Ureter (tissue), 1 donor: ENCODE measurements at regions not wholly inside any gene's neighbourhood (a gene's known extent, or its start where the extent isn't known, plus 50 kb on each side); places are given as distances from the start of the nearest gene placed in this dataset.

Source experiments
- DNase-seq: peaks from one replicate; pipeline ENCODE4 v3.0.0-alpha.2; 2020; ENCODE audit warnings: low spot score
- donor health status: DM: yes; HTN: yes; CAD: no.

DNA sequence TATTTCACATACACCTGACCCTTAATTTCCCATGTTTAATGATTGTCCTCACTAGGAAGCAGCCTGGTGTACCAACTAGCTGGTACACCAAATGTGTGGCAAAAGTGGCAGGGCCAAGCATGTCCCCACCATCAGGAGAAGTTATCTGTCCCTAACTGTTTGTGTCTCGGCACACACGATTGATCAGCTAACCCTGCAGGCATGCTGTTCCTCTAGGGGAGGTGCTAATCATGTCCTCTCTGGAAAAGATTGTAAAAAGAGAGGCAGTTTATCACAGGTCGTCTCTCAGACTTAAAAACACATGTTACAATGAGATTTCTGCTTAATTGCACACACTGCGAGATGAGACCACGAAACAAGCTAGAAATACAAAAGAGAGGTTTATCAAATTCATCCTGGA is 342.7 kb downstream of the DIRAS2 start:
- no peak for DNase-seq

DNA sequence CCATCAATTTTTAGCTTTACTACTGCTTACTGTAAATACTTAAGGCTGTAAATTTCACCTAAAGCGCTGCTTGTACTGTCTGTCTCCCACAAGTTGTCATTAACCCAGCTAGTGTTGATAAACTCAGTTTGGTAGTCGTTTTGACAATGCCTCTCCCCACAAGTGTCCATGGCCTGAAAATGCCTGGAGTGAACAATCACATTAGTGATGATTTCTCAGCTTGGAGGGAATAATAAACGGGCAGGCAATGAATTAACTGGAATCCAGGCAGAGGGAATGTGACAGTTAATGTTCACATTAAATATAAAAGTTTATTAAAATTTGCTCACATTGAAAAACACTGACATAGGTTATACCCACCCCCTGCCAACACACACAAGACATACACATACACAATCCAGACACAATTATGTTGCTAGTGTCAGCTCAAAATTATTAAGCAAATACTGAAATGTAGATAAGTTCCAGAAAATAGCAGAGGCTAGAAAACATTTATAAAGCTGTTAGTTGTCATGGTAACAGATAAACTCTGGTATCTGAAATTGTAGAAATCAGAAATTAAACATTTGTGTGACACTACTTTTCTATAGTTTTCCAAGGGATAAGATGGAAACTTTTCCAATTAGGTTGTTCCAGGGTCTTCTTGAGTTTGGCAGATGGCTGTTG is 341.9 kb downstream of the DIRAS2 start:
- DNase-seq, result no peak

DNA sequence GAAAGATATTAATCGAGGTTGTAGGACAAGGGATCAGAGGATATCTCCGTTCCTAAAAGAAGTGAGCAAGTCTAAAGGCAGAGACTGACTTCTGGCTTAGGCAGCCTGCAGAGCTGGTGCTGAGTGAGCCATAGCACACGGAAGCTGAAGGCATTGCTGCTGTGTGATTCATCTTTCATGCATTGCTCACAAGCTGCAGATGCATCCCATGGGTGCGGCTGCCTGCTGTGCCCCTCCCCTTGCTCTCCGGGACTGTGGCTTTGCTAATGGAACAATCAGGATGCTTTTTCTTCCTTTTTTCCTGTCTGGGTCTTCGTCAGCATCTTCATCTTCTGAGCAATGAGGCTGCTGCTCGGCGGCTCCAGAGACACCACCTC is 341.4 kb downstream of the DIRAS2 start:
- peak; percentile 53 for DNase-seq

DNA sequence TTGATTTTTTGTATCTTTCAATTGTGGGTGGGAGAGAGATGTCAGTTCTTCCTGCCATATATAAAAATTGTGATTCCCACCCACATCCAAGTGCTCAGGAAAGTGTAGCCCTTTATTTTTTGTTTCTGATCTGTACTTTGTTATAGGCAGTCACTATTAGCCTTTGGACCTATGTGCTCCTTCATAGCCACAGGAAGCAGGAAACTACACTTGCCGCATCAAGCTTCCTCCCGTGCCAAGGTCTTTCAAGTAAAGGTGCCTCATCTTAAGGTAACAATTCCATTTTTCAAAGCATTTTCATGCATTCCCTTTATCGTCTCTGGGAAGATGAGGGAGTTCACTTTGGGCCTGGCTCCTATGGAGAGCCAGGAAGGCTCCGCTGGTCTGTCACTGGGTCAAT is 339.0 kb downstream of the DIRAS2 start:
- DNase-seq, result no peak

- no peak for DNase-seq
Measured at GRCh38 chr9:90306158-90306557, 336.5 kb downstream of the DIRAS2 start.

DNA sequence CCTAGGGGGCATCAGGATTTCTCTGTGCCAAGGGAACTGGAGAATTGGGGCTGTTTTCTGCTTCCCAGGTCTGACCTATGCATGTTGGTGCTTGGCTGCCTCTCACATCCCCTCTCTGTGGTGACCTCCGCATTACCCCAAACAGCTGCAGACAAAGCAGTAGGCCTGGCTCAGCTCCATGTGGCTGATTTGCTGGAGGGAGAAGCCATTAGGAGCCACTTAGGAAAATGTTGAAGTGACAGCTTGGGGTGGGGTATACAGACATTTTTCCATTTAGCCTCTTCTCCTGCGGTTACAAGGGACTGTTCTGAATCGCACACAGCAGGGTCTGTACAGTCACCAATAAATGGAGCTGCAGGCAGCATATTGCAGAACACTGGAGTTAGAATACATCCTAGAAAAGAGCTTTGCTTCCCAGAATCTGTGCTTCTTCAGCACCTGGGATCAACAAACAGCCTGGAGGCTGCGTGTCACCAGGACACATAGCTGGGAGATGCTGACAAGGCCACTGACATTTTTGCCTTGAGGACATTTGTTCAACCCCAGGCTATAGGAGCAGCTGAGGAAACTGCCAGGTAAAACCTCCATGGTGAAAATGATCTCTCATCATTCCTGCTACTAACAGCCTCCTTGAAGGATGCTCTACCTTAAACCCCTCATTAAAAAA is 335.3 kb downstream of the DIRAS2 start:
- DNase-seq, result no peak

DNA sequence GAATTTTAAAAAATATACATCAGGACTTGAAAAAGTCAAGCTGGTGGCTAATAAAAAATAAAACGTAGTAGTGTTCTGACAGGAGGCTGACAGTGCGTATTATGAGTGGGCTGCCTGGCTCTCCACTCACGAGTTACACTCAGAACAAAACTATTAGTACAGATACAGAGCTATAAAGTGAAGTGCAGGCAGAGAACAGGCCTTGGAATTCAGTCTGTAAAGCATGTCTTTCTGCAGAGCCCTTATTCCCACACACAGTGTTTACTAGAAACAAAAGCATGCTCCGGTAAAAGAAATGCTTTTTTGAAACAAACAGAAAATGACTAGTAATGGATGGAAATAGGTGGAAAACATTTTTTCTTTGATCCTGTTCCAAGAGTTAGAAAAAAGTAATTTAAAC is 334.7 kb downstream of the DIRAS2 start:
- no peak for DNase-seq

GRCh38 chr9:90308691-90309090 is 333.9 kb downstream of the DIRAS2 start:
- no peak for DNase-seq

GRCh38 chr9:90309809-90310520 is 332.7 kb downstream of the DIRAS2 start:
- DNase-seq, result no peak

- DNase-seq, result no peak
Measured at GRCh38 chr9:90310521-90310876, 332.1 kb downstream of the DIRAS2 start.

DNA sequence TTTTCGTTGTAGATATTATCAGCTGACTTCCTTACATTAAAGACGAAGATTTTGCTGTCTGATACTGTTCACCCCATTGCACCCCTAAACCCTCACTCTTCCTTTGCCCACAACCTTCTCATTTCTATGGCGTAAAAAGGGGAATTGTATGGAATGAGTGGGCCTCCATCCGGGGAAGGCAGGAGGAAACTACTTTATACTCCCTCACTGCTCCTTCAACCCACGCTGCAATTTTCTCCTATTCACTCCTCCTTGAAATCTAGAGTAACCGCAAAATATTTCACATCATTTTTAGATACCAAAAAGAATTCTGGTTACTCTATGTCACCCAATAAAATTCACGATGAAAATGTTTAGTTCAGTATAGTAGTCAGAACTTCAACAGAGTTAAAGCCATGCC is 330.8 kb downstream of the DIRAS2 start:
- no peak for DNase-seq

DNA sequence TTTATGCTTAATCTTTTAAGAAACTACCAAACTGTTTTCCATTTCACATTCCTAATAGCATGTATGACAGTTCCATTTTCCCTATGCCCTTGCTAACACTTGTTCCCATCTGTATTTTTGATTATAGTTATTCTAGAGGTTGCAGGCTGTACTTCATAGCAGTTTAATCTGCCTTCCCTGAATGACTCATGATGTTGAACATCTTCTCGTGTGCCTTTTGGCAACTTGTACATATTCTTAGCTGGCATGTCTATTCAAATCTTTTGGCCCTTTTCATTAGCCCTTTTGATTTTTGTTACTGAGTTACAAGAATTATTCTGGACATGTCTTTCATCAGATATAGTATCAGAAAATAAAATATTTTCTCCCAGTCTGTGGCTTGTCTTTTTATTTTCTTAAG is 320.3 kb downstream of the DIRAS2 start:
- no peak for DNase-seq

- no peak for DNase-seq
Measured at GRCh38 chr9:90325913-90326653, 316.5 kb downstream of the DIRAS2 start.

GRCh38 chr9:90330231-90330630 is 312.4 kb downstream of the DIRAS2 start:
- no peak for DNase-seq

GRCh38 chr9:90331826-90332575 is 310.6 kb downstream of the DIRAS2 start:
- no peak for DNase-seq

GRCh38 chr9:90333226-90333625 is 309.4 kb downstream of the DIRAS2 start:
- no peak for DNase-seq

- no peak for DNase-seq
Measured at GRCh38 chr9:90340421-90340820, 302.2 kb downstream of the DIRAS2 start.

DNA sequence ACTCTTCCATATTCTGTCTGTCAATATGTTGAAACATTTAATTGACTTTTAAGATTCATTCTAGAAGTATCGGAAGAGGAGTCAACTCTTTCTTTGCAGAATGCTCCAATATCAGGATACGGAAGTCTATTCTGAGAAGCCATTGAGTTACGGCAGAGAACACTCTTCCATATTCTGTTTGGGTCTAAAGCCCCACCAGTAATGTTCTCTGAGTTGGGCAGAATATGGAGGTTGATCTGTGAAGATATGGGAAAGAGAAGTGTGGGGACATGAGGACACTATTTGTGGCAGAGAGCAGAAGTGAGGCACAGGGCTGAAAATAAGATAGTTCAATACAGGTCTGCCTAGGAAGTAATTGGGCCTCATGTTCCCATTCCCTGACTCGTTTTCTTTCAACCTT is 300.0 kb downstream of the DIRAS2 start:
- no peak for DNase-seq

DNA sequence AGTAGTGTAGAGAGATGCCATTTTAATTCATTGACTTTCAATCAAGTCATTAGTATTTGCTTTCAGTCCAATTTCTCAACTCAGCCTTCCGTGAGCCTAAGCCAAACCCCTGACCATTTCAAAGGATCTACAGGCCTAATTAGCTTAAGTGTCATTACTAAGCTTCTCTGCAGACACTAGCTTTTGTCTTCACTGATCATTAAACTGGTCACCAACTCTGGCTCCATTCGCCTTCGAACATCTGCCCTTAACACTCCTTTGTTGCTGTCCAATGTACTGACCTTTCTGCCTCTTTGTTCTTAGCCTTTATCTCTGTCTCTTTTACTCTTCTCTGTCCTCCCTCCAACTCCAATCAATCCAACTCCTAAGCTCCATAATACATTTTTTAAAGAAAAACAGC is 299.3 kb downstream of the DIRAS2 start:
- DNase-seq, result no peak

DNA sequence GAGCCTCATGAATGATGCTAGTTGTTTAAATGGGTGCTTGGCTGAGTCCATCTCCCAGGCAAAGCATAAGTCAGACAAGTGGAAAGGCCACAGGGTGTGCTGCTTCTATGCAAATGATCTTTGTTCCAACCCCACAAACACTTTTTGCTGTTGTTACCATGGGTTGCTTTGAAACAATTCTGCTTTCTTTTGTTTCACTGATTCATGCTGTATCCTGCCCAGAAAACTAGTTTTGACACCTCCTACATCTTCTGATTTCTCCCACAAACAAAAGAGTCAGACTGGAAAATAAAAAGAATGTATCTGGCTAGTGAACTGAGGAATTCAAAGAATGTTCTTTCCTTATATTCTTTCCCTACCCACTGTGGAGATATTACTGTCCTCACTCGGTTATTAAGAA is 298.6 kb downstream of the DIRAS2 start:
- DNase-seq, result no peak

GRCh38 chr9:90365666-90366065 is 277.0 kb downstream of the DIRAS2 start:
- no peak for DNase-seq

DNA sequence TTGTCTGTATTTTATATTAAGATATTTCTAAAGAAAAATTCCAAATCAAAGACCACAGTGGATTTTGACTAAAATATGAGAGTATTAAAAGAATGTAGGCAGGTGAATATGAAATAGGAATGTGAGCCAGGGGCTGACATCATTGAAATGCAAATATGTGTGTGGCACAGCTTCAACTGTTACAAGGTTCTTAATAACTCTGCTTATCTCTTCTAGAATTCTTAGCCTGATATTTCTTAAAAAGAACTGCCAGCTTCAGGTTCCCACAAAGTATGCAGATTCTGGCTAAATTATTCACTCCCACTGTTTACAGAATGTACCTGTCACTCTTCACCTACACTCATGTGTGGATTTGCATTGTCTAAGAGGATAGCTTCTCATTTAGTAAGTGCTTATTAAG is 274.4 kb downstream of the DIRAS2 start:
- DNase-seq, result no peak
